H1 (cell line): ENCODE measurements at regions not wholly inside any gene's neighbourhood (a gene's known extent, or its start where the extent isn't known, plus 50 kb on each side); places are given as distances from the start of the nearest gene placed in this dataset.

ENCODE experiments used
- CEBPB ChIP-seq: IDR thresholded peaks from 2 replicates; pipeline ENCODE4 v1.6.1; 2012; ENCODE audit warnings: low read depth, low read length
- JUND ChIP-seq: IDR thresholded peaks from 2 replicates; pipeline ENCODE4 v1.6.1; 2011; ENCODE audit warnings: mild to moderate bottlenecking, improper control_type of control experiment, low read length
- RFX5 ChIP-seq: IDR thresholded peaks from 2 replicates; pipeline ENCODE4 v1.6.1; 2011; ENCODE audit warnings: low read depth, low read length, improper control_type of control experiment, borderline replicate concordance
- RNF2 ChIP-seq: fragments of 200-900, 300-1000 bp; sonication (generic); IDR thresholded peaks from 2 replicates; pipeline ENCODE4 v1.7.1; 2016; ENCODE audit warnings: borderline replicate concordance, low read depth, mild to moderate bottlenecking, antibody characterized with exemption, low read length; ENCODE audit not compliant: poor library complexity, severe bottlenecking; ENCODE audit errors: missing control alignments
- TAF1 ChIP-seq: IDR thresholded peaks from 2 replicates; pipeline ENCODE4 v1.6.1; 2011; ENCODE audit warnings: mild to moderate bottlenecking, low read depth, low read length
- ZNF274 ChIP-seq: IDR thresholded peaks from 2 replicates; pipeline ENCODE4 v1.7.0; 2012; ENCODE audit warnings: low read length, borderline replicate concordance; ENCODE audit errors: extremely low read depth
- TF ChIP-seq, protein P1 (sequence below), 3 experiments: IDR thresholded peaks; 1 replicate in 2 of 3; 2 replicates in 1 of 3; pipeline versions ENCODE4 v1.5.1 to v1.6.1; 2011; ENCODE audit warnings: low read length in 3 of 3, mild to moderate bottlenecking in 3 of 3, inconsistent platforms in 2 of 3, low read depth in 1 of 3, moderate library complexity in 1 of 3; ENCODE audit not compliant: insufficient read depth in 1 of 3; ENCODE audit errors: control extremely low read depth in 1 of 3

GRCh38 chr4:136551753-136552152 lies 980.5 kb downstream of the PCDH18 start (continued):
- TF ChIP-seq RNF2 (no peak), ZNF274 (no peak), TAF1 (no peak), RFX5 (no peak), CEBPB (no peak), JUND (no peak)
- TF ChIP-seq, protein P1, sequence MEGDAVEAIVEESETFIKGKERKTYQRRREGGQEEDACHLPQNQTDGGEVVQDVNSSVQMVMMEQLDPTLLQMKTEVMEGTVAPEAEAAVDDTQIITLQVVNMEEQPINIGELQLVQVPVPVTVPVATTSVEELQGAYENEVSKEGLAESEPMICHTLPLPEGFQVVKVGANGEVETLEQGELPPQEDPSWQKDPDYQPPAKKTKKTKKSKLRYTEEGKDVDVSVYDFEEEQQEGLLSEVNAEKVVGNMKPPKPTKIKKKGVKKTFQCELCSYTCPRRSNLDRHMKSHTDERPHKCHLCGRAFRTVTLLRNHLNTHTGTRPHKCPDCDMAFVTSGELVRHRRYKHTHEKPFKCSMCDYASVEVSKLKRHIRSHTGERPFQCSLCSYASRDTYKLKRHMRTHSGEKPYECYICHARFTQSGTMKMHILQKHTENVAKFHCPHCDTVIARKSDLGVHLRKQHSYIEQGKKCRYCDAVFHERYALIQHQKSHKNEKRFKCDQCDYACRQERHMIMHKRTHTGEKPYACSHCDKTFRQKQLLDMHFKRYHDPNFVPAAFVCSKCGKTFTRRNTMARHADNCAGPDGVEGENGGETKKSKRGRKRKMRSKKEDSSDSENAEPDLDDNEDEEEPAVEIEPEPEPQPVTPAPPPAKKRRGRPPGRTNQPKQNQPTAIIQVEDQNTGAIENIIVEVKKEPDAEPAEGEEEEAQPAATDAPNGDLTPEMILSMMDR (IDR thresholded peaks at IDR 0.05; ENCODE audit: control extremely low read depth in 1 of 3, insufficient read depth in 1 of 3, low read depth in 1 of 3, low read length in 3 of 3) = no peak
